ENCODE measurements at regions not wholly inside any gene's neighbourhood (a gene's known extent, or its start where the extent isn't known, plus 50 kb on each side); places are given as distances from the start of the nearest gene placed in this dataset.
"Not testable (repeated sequence)": the region's sequence is repeated elsewhere in the genome, so short reads cannot be mapped to it uniquely, and the experiment has no call there.

DNA sequence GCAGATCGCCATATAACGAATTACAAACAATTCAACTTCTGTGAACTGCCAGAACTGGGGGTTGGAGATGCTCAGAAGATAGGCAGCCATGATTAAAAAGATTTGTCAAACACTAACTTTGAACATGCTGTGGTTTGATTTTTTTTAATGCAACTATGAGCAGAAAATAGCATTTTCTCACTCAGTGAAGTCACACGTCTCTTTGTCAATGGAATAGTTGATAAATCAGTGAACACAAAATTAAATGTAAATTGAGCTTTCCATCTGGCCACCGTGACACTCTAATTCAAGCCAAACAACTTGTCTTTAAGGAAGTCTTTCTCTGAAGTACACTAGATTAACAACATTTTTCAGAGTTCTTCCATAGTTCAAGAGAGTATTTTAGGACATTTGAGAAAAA is 228.6 kb upstream of the LINC00305 start:
- peaks cover 10% of the 10 kb centered on the region for H3K4me1 Mint-ChIP-seq
- Histone ChIP-seq H3K9ac (ENCODE audit: extremely low read depth, low read length, poor library complexity, severe bottlenecking) (no peak overlapping the region), H3K27me3 (ENCODE audit: control insufficient read depth, insufficient read depth, low read length, poor library complexity, severe bottlenecking) (no peaks in the 10 kb centered on the region), H3K36me3 (ENCODE audit: control insufficient read depth, insufficient read depth, low read length) (no peaks in the 10 kb centered on the region), H3K4me1 (ENCODE audit: control insufficient read depth, insufficient read depth, low read length) (no peaks in the 10 kb centered on the region), H3K4me3 (ENCODE audit: low read length) (no peak overlapping the region), H3K27ac (ENCODE audit: low read depth, low read length) (no peak overlapping the region), H3K9me3 (ENCODE audit: control insufficient read depth, low read length) (peaks cover 5% of the 10 kb centered on the region)
- TF ChIP-seq, protein P1, sequence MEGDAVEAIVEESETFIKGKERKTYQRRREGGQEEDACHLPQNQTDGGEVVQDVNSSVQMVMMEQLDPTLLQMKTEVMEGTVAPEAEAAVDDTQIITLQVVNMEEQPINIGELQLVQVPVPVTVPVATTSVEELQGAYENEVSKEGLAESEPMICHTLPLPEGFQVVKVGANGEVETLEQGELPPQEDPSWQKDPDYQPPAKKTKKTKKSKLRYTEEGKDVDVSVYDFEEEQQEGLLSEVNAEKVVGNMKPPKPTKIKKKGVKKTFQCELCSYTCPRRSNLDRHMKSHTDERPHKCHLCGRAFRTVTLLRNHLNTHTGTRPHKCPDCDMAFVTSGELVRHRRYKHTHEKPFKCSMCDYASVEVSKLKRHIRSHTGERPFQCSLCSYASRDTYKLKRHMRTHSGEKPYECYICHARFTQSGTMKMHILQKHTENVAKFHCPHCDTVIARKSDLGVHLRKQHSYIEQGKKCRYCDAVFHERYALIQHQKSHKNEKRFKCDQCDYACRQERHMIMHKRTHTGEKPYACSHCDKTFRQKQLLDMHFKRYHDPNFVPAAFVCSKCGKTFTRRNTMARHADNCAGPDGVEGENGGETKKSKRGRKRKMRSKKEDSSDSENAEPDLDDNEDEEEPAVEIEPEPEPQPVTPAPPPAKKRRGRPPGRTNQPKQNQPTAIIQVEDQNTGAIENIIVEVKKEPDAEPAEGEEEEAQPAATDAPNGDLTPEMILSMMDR (conservative IDR thresholded peaks at IDR 0.05), result no peak
- no peaks in the 10 kb centered on the region for H3K27me3 Mint-ChIP-seq (ENCODE audit: insufficient read depth)
- no peak for DNase-seq
- no peak overlapping the region for H3K27ac Mint-ChIP-seq
- H3K4me3 Mint-ChIP-seq, result no peak overlapping the region
- WGBS, 2 experiments (ENCODE audit: insufficient coverage in 1 of 2, insufficient read length in 1 of 2), result 93 to 97% methylated on average over 4 of the region's 4 CpGs
- H3K9me3 Mint-ChIP-seq, result peaks cover 8% of the 10 kb centered on the region
- H3K36me3 Mint-ChIP-seq (ENCODE audit: low read depth), result no peaks in the 10 kb centered on the region

GRCh38 chr18:64372850-64373249 is 224.0 kb upstream of the LINC00305 start:
- H3K9me3 ChIP-seq (ENCODE audit: control insufficient read depth, low read length), result peaks cover 5% of the 10 kb centered on the region
- DNase-seq, result no peak
- H3K36me3 ChIP-seq (ENCODE audit: control insufficient read depth, insufficient read depth, low read length), result no peaks in the 10 kb centered on the region
- no peaks in the 10 kb centered on the region for H3K27me3 ChIP-seq (ENCODE audit: control insufficient read depth, insufficient read depth, low read length, poor library complexity, severe bottlenecking)
- Mint-ChIP-seq H3K9me3 (peaks cover 8% of the 10 kb centered on the region), H3K27ac (no peak overlapping the region), H3K4me3 (no peak overlapping the region), H3K27me3 (ENCODE audit: insufficient read depth) (no peaks in the 10 kb centered on the region), H3K4me1 (no peaks in the 10 kb centered on the region), H3K36me3 (ENCODE audit: low read depth) (no peaks in the 10 kb centered on the region)
- H3K4me1 ChIP-seq (ENCODE audit: control insufficient read depth, insufficient read depth, low read length), result no peaks in the 10 kb centered on the region
- H3K4me3 ChIP-seq (ENCODE audit: low read length), result no peak overlapping the region
- no peak overlapping the region for H3K9ac ChIP-seq (ENCODE audit: extremely low read depth, low read length, poor library complexity, severe bottlenecking)
- TF ChIP-seq, protein P1 (conservative IDR thresholded peaks at IDR 0.05), result no peak
- no peak overlapping the region for H3K27ac ChIP-seq (ENCODE audit: low read depth, low read length)
- WGBS, 2 experiments (ENCODE audit: insufficient coverage in 1 of 2, insufficient read length in 1 of 2), result 94% methylated on average over 2 of the region's 2 CpGs; no CpG with 5 or more reads in 1 of the 2 experiments

DNA sequence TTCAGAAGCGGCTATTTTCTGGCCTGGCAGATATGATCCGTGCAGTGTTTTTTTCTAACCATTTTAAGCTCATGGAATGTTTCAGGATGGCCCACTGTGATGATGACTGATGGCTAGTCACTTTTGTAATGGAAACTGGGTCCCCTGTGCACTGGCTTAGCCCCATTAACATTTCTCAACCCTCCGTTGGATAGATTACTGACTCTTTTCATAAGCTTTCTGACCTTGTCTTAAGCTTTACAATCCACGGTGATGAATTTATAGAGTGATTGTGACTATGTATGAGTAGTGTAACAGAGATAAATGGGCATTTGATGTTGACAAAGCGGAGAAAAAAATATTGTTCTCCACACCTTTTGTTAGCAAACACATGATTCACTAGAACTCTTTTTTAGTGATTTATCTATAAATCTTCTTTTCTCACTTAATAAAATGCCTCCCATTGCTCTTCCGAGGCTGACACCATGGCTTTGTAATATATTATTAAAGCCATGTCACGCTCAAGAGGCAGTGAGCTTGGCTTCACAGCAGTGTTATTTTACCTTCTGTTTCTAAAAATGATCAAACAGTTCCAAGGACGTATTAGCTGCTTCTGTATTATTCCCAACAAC is 221.0 kb upstream of the LINC00305 start:
- H3K9me3 ChIP-seq (ENCODE audit: control insufficient read depth, low read length); H3K4me1 Mint-ChIP-seq; H3K27ac Mint-ChIP-seq; H3K4me1 ChIP-seq (ENCODE audit: control insufficient read depth, insufficient read depth, low read length); H3K9ac ChIP-seq (ENCODE audit: extremely low read depth, low read length, poor library complexity, severe bottlenecking); H3K4me3 Mint-ChIP-seq; H3K27me3 Mint-ChIP-seq (ENCODE audit: insufficient read depth); H3K27me3 ChIP-seq (ENCODE audit: control insufficient read depth, insufficient read depth, low read length, poor library complexity, severe bottlenecking); H3K36me3 Mint-ChIP-seq (ENCODE audit: low read depth); H3K27ac ChIP-seq (ENCODE audit: low read depth, low read length); H3K4me3 ChIP-seq (ENCODE audit: low read length); H3K36me3 ChIP-seq (ENCODE audit: control insufficient read depth, insufficient read depth, low read length); DNase-seq; H3K9me3 Mint-ChIP-seq: not testable (repeated sequence)
- WGBS, 2 experiments (ENCODE audit: insufficient coverage in 1 of 2, insufficient read length in 1 of 2), result 97% methylated on average over 6 of the region's 8 CpGs; no CpG with 5 or more reads in 1 of the 2 experiments

DNA sequence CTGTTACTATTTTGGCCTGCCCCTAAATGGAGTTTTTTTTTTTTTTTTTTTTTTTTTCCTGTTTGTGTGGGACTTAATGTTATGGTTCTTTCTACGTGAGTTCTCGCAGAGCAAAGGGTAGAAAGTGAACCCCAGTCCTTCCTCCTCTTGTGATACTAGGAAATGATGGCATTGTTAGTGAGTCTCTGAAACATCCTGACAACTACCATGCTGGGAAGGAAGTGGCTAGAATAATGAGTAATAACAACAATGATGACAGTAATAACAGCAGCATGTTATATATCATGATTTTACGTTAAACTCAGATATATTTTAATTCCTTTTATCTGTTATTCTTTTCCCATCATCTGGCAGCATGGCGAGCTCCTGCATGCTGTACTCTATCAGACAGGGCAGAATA is 216.2 kb upstream of the LINC00305 start:
- H3K9ac ChIP-seq (ENCODE audit: extremely low read depth, low read length, poor library complexity, severe bottlenecking), result no peak overlapping the region
- peaks cover 16% of the 10 kb centered on the region for H3K9me3 ChIP-seq (ENCODE audit: control insufficient read depth, low read length)
- WGBS, 2 experiments (ENCODE audit: insufficient coverage in 1 of 2, insufficient read length in 1 of 2), result 80 to 96% methylated on average over 1 to 4 of the region's 4 CpGs
- no peak overlapping the region for H3K27ac ChIP-seq (ENCODE audit: low read depth, low read length)
- no peak overlapping the region for H3K4me3 ChIP-seq (ENCODE audit: low read length)
- peaks cover 27% of the 10 kb centered on the region for H3K9me3 Mint-ChIP-seq
- H3K4me1 ChIP-seq (ENCODE audit: control insufficient read depth, insufficient read depth, low read length), result no peaks in the 10 kb centered on the region
- no peaks in the 10 kb centered on the region for H3K27me3 Mint-ChIP-seq (ENCODE audit: insufficient read depth)
- TF ChIP-seq, protein P1 (conservative IDR thresholded peaks at IDR 0.05), result no peak
- H3K27ac Mint-ChIP-seq, result no peak overlapping the region
- no peak overlapping the region for H3K4me3 Mint-ChIP-seq
- peaks cover 2% of the 10 kb centered on the region for H3K36me3 Mint-ChIP-seq (ENCODE audit: low read depth)
- H3K4me1 Mint-ChIP-seq, result no peaks in the 10 kb centered on the region
- H3K36me3 ChIP-seq (ENCODE audit: control insufficient read depth, insufficient read depth, low read length), result no peaks in the 10 kb centered on the region
- no peak for DNase-seq
- no peaks in the 10 kb centered on the region for H3K27me3 ChIP-seq (ENCODE audit: control insufficient read depth, insufficient read depth, low read length, poor library complexity, severe bottlenecking)

Data from endodermal cell (in vitro differentiated cells).